ENCODE measurements at regions not wholly inside any gene's neighbourhood (a gene's known extent, or its start where the extent isn't known, plus 50 kb on each side); places are given as distances from the start of the nearest gene placed in this dataset.

GRCh38 chr5:94028001-94028400, 286.6 kb upstream of the POU5F2 start (continued):
- TF ChIP-seq UBTF (CRISPR knock-in tag; IDR thresholded peaks at IDR 0.05) = no peak
- TF ChIP-seq ZNF646 (CRISPR knock-in tag; IDR thresholded peaks at IDR 0.05) = no peak
- TF ChIP-seq ZNF235 (CRISPR knock-in tag; IDR thresholded peaks at IDR 0.05; ENCODE audit: borderline replicate concordance) = no peak

GRCh38 chr5:94027145-94027544, 285.7 kb upstream of the POU5F2 start:
- no peaks in the 10 kb centered on the region for H3K79me2 ChIP-seq (ENCODE audit: insufficient read depth, low read length)
- no peaks in the 10 kb centered on the region for H3K36me3 ChIP-seq (replicated peaks in 1 of 2; ENCODE audit: control insufficient read depth in 1 of 2, insufficient read depth in 2 of 2, low read length in 2 of 2)
- no peak overlapping the region for H3K9ac ChIP-seq (ENCODE audit: insufficient read depth, low read depth, low read length)
- H3K27ac ChIP-seq (ENCODE audit: extremely low read length, insufficient read depth, low read length) = no peak overlapping the region
- H3K27me3 ChIP-seq (ENCODE audit: control insufficient read depth in 1 of 2, insufficient read depth in 2 of 2, low read length in 2 of 2) = no peaks in the 10 kb centered on the region
- no peak for ATAC-seq
- 100% methylated on average over 1 of the region's 1 CpG for WGBS (ENCODE audit: low lambda C conversion rate)
- CTCF ChIA-PET (ENCODE audit: low intra/inter-chr PET ratio, low total read pairs) = no interaction called here
- POLR2A ChIA-PET = no interaction called here
- H3K4me3 ChIP-seq (replicated peaks in 1 of 3; ENCODE audit: insufficient read depth in 1 of 3, low read depth in 2 of 3, low read length in 3 of 3) = no peak overlapping the region
- in situ Hi-C loops (cut with HindIII; ENCODE audit: extremely low pct_ligation_motif_present, low pct_unique_long_range_greater_than_20kb) = no loop called here
- H4K20me1 ChIP-seq (ENCODE audit: insufficient read depth, low read length) = no peaks in the 10 kb centered on the region
- no peak overlapping the region for H3K4me2 ChIP-seq (ENCODE audit: low read depth, low read length)
- DNase-seq (ENCODE audit: low spot score) = no peak
- intact Hi-C loops (cut with micrococcal nuclease; ENCODE audit: unreplicated experiment) = loop anchor here (5.0 kb wide), 3 partner anchors 85 to 445 kb away; partner anchors contain the start of genes NR2F1 and NR2F1-AS1
- no TSS peak for BruUV-seq (replicated peaks)
- no peak for FAIRE-seq
- no peak overlapping the region for H2AFZ ChIP-seq (ENCODE audit: low read length)
- H3K9me3 ChIP-seq (ENCODE audit: low read length) = no peaks in the 10 kb centered on the region
- H3K4me1 ChIP-seq (ENCODE audit: insufficient read depth, low read length) = peaks cover 14% of the 10 kb centered on the region
- TF ChIP-seq PRDM10 (CRISPR knock-in tag; IDR thresholded peaks at IDR 0.05; ENCODE audit: low read depth) (no peak), FOXO4 (CRISPR knock-in tag; conservative IDR thresholded peaks at IDR 0.05) (no peak), ZNF451 (CRISPR knock-in tag; IDR thresholded peaks at IDR 0.05) (no peak), ZNF841 (CRISPR knock-in tag; IDR thresholded peaks at IDR 0.05; ENCODE audit: borderline replicate concordance) (no peak), FOXM1 (CRISPR knock-in tag; IDR thresholded peaks at IDR 0.05) (no peak), ZNF101 (CRISPR knock-in tag; IDR thresholded peaks at IDR 0.05; ENCODE audit: borderline replicate concordance, low read depth) (no peak)

Data from HepG2 (cell line).